B cell (primary cell): ENCODE measurements at regions not wholly inside any gene's neighbourhood (a gene's known extent, or its start where the extent isn't known, plus 50 kb on each side); places are given as distances from the start of the nearest gene placed in this dataset.

ENCODE experiments used
- ATAC-seq: fragments of 200-7000 bp; cut with Tn5 transposase; one replicate; pipeline ENCODE4 v1.10.0; 2021; ENCODE audit warnings: low read depth, mild to moderate bottlenecking, moderate number of reproducible peaks, moderate library complexity
- CTCF ChIA-PET: fragments of 350-600 bp; sonication (Branson Sonifier 250); formaldehyde crosslinking; loops from one replicate; lab custom pipeline; 2021; ENCODE audit warnings: antibody characterized with exemption, inconsistent platforms; lab: Charles Lee
- POLR2A ChIA-PET: fragments of 350-600 bp; sonication (Branson Sonifier 250); formaldehyde crosslinking; loops from one replicate; lab custom pipeline; 2021; ENCODE audit warnings: antibody characterized with exemption; lab: Charles Lee
- DNase-seq: peaks from one replicate; pipeline ENCODE4 v3.0.0; 2013
- H2AFZ ChIP-seq: 2 replicates; pipeline ENCODE4 v1.6.1; 2012; ENCODE audit warnings: mild to moderate bottlenecking, low read depth, low read length; ENCODE audit not compliant: insufficient read depth, poor library complexity, severe bottlenecking
- H3K27ac ChIP-seq, 2 donors: 1 replicate in 1 of 2; 2 replicates in 1 of 2; pipeline ENCODE4 v1.5.1; 2012 to 2013; ENCODE audit warnings: low read length in 2 of 2, mild to moderate bottlenecking in 2 of 2, moderate library complexity in 1 of 2
- H3K27me3 ChIP-seq, 4 experiments: fragments of 200-600 bp in 1 of 4; sonication (generic) in 1 of 4; replicated peaks in 1 of 4; 1 replicate in 2 of 4; 2 replicates in 2 of 4; pipeline versions ENCODE4 v1.6.1 to v1.7.0; 2013 to 2016; ENCODE audit warnings: low read length in 3 of 4, mild to moderate bottlenecking in 2 of 4, mixed read lengths in 1 of 4, moderate library complexity in 1 of 4; ENCODE audit not compliant: insufficient read depth in 4 of 4, control insufficient read depth in 3 of 4; ENCODE audit errors: control extremely low read depth in 1 of 4
- H3K36me3 ChIP-seq, 2 experiments: replicated peaks in 1 of 2; 1 replicate in 1 of 2; 2 replicates in 1 of 2; pipeline versions ENCODE4 v1.6.1 to v1.7.1; 2013; ENCODE audit warnings: low read length in 1 of 2; ENCODE audit not compliant: insufficient read depth in 2 of 2, control insufficient read depth in 1 of 2; ENCODE audit errors: control extremely low read depth in 1 of 2, extremely low read depth in 1 of 2
- H3K4me1 ChIP-seq, 2 donors: fragments of 200-600 bp in 1 of 2; sonication (generic) in 1 of 2; 1 replicate in 1 of 2; 2 replicates in 1 of 2; pipeline versions ENCODE4 v1.5.1 to v1.6.1; 2013 to 2017; ENCODE audit warnings: low read length in 2 of 2; ENCODE audit not compliant: control insufficient read depth in 2 of 2, insufficient read depth in 2 of 2
- H3K4me2 ChIP-seq: replicated peaks from 2 replicates; pipeline ENCODE3; 2012; ENCODE audit warnings: mild to moderate bottlenecking, low read depth, low read length; ENCODE audit not compliant: poor library complexity, severe bottlenecking
- H3K4me3 ChIP-seq, 5 experiments: fragments of 200-600 bp in 1 of 5; sonication (generic) in 1 of 5; 1 replicate in 3 of 5; 2 replicates in 2 of 5; pipeline versions ENCODE4 v1.5.1 to v1.7.0; 2011 to 2016; ENCODE audit warnings: low read length in 4 of 5, mild to moderate bottlenecking in 4 of 5, low read depth in 2 of 5, control low read depth in 1 of 5, moderate library complexity in 1 of 5; ENCODE audit not compliant: insufficient read depth in 1 of 5; ENCODE audit errors: control extremely low read depth in 1 of 5, extremely low read depth in 1 of 5
- H3K79me2 ChIP-seq: fragments of 200-600 bp; sonication (generic); one replicate; pipeline ENCODE4 v1.6.0; 2016; ENCODE audit warnings: low read length; ENCODE audit not compliant: control insufficient read depth, insufficient read depth
- H3K9ac ChIP-seq: fragments of 200-600 bp; sonication (generic); 2 replicates; pipeline ENCODE4 v1.6.1; 2017; ENCODE audit warnings: mild to moderate bottlenecking, low read length, moderate library complexity
- H3K9me3 ChIP-seq, 3 donors: one replicate each; pipeline versions ENCODE4 v1.6.1 to v1.7.1; 2013; ENCODE audit warnings: low read length in 2 of 3; ENCODE audit not compliant: control insufficient read depth in 2 of 3, insufficient read depth in 1 of 3; ENCODE audit errors: control extremely low read depth in 1 of 3
- H4K20me1 ChIP-seq: 2 replicates; pipeline ENCODE4 v1.6.0; 2012; ENCODE audit warnings: mild to moderate bottlenecking, low read length; ENCODE audit not compliant: insufficient read depth, control insufficient read depth, poor library complexity, severe bottlenecking
- H3K27ac Mint-ChIP-seq: one replicate; pipeline ENCODE4 v1.8.0; 2021; ENCODE audit warnings: mixed read lengths
- H3K27me3 Mint-ChIP-seq: one replicate; pipeline ENCODE4 v1.8.0; 2021; ENCODE audit warnings: mixed read lengths
- H3K4me1 Mint-ChIP-seq: one replicate; pipeline ENCODE4 v1.8.0; 2021; ENCODE audit warnings: mixed read lengths
- H3K4me3 Mint-ChIP-seq: one replicate; pipeline ENCODE4 v1.8.0; 2021; ENCODE audit warnings: mixed read lengths
- H3K9me3 Mint-ChIP-seq: one replicate; pipeline ENCODE4 v1.8.0; 2022; ENCODE audit warnings: mixed read lengths; ENCODE audit not compliant: insufficient read depth
- CTCF ChIP-seq: fragments of 200-600 bp; IDR thresholded peaks from one replicate; pipeline ENCODE4 v1.8.0; 2022; ENCODE audit warnings: antibody characterized with exemption, mild to moderate bottlenecking
- EZH2 ChIP-seq: IDR thresholded peaks from 2 replicates; pipeline ENCODE4 v1.6.1; 2012; ENCODE audit warnings: borderline replicate concordance, low read depth, mild to moderate bottlenecking, moderate library complexity, low read length; ENCODE audit not compliant: insufficient read depth, poor library complexity, severe bottlenecking
- WGBS: methylation state at CpG from one replicate; pipeline ENCODE4 v1.1.5; 2013; ENCODE audit warnings: missing lambda C conversion rate; ENCODE audit not compliant: insufficient coverage; 5-methylcytosine and 5-hydroxymethylcytosine counted together
- intact Hi-C: fragments of 100-400 bp; cut with micrococcal nuclease; formaldehyde crosslinking; loops from one replicate; pipeline ENCODE4 v1.10.0; 2022

- peaks cover 4% of the 10 kb centered on the region for H3K9me3 Mint-ChIP-seq
- H2AFZ ChIP-seq = no peak overlapping the region
- H3K9me3 ChIP-seq = peaks cover 0 to 1% (median 0%) of the 10 kb centered on the region in 3 donors
- no peaks in the 10 kb centered on the region for H4K20me1 ChIP-seq
- no peaks in the 10 kb centered on the region for H3K79me2 ChIP-seq
- ChIA-PET POLR2A (no interaction called here), CTCF (no interaction called here)
- ATAC-seq (no peak), DNase-seq (no peak)
- H3K27me3 ChIP-seq = no peaks in the 10 kb centered on the region
- no peak overlapping the region for H3K27ac Mint-ChIP-seq
- TF ChIP-seq EZH2 = no peak
- TF ChIP-seq CTCF = no peak
- no peaks in the 10 kb centered on the region for H3K27me3 Mint-ChIP-seq
- whole genome bisulfite sequencing = 100% methylated on average over 2 of the region's 4 CpGs
- intact Hi-C loops = no loop called here
- H3K4me1 Mint-ChIP-seq = no peaks in the 10 kb centered on the region
- H3K9ac ChIP-seq = no peak overlapping the region
- no peak overlapping the region for H3K4me3 Mint-ChIP-seq
- no peak overlapping the region for H3K4me2 ChIP-seq
- no peak overlapping the region for H3K27ac ChIP-seq
- H3K4me3 ChIP-seq = no peak overlapping the region
- no peaks in the 10 kb centered on the region for H3K36me3 ChIP-seq
- H3K4me1 ChIP-seq = no peaks in the 10 kb centered on the region
Measured at GRCh38 chr17:11140501-11140900, 100.5 kb upstream of the SHISA6 start.

- H3K4me1 ChIP-seq = no peaks in the 10 kb centered on the region
- WGBS = no CpG with 5 or more reads among the region's 1 CpG
- no peaks in the 10 kb centered on the region for H3K27me3 Mint-ChIP-seq
- peaks cover 0 to 1% (median 0%) of the 10 kb centered on the region in 3 donors for H3K9me3 ChIP-seq
- peaks cover 4% of the 10 kb centered on the region for H3K9me3 Mint-ChIP-seq
- no peaks in the 10 kb centered on the region for H3K4me1 Mint-ChIP-seq
- TF ChIP-seq CTCF (no peak), EZH2 (no peak)
- no peak for DNase-seq
- no peaks in the 10 kb centered on the region for H3K36me3 ChIP-seq
- no peak overlapping the region for H2AFZ ChIP-seq
- no peak overlapping the region for H3K27ac ChIP-seq
- no peaks in the 10 kb centered on the region for H3K79me2 ChIP-seq
- H3K27ac Mint-ChIP-seq = no peak overlapping the region
- no peaks in the 10 kb centered on the region for H4K20me1 ChIP-seq
- ChIA-PET POLR2A (no interaction called here), CTCF (no interaction called here)
- intact Hi-C loops = no loop called here
- H3K4me3 ChIP-seq = no peak overlapping the region
- ATAC-seq = no peak
- no peak overlapping the region for H3K4me3 Mint-ChIP-seq
- no peak overlapping the region for H3K9ac ChIP-seq
- no peaks in the 10 kb centered on the region for H3K27me3 ChIP-seq
- H3K4me2 ChIP-seq = no peak overlapping the region
Measured at GRCh38 chr17:11140043-11140442, 101.0 kb upstream of the SHISA6 start.
